ENCODE measurements at regions not wholly inside any gene's neighbourhood (a gene's known extent, or its start where the extent isn't known, plus 50 kb on each side); places are given as distances from the start of the nearest gene placed in this dataset.

- DNase-seq: no peak
Measured at GRCh38 chr2:235312571-235312970, 181.3 kb upstream of the AGAP1 start.

GRCh38 chr2:235314371-235314930, 179.4 kb upstream of the AGAP1 start:
- no peak for DNase-seq

- DNase-seq: no peak
Measured at GRCh38 chr2:235319095-235319494, 174.7 kb upstream of the AGAP1 start.

- DNase-seq: no peak
Measured at GRCh38 chr2:235320326-235320725, 173.5 kb upstream of the AGAP1 start.

GRCh38 chr2:235324324-235324723, 169.5 kb upstream of the AGAP1 start:
- no peak for DNase-seq

GRCh38 chr2:235325151-235325550, 168.7 kb upstream of the AGAP1 start:
- no peak for DNase-seq

DNA sequence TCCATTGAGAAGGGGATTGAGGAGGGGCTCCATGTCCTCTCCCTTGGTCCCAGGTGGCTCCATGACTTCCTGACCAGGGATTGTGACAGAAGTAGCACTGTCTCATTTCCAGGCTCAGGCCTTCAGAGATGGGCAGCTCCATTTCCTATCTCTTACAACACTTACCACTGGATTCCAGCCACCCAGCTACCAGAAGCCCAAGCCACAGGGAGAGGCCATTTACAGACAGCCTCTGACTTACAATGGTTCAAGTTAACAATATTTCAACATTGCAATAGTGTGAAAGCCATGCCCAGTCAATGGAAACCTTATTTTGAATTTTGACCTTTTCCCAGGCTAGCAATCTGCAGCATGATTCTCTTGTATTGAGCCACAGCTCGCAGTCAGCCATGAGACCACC, 164.9 kb upstream of the AGAP1 start:
- DNase-seq: no peak

GRCh38 chr2:235330775-235331451, 162.9 kb upstream of the AGAP1 start:
- DNase-seq: no peak

GRCh38 chr2:235332240-235332890, 161.5 kb upstream of the AGAP1 start:
- DNase-seq: no peak

DNA sequence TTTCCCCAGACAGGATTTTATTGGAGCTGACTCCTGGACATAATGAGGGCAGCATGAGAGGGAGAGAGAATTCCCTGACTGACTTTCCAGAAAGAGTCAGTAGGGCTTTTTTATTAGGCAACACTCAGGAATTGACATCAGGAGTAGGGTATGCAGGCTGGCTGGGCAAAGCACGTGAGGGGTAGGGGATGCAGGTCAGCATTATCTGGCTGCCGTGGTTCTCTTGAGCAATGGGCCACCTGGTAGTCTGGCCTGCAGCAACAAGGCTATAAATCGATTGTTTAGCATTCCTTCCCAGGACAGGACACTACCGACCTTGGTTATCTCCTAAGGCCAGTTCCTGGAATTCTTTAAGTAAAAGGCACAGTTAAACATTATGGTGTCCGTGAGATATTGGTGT, 160.8 kb upstream of the AGAP1 start:
- no peak for DNase-seq

- no peak for DNase-seq
Measured at GRCh38 chr2:235334179-235334578, 159.7 kb upstream of the AGAP1 start.

GRCh38 chr2:235343156-235343774, 150.6 kb upstream of the AGAP1 start:
- no peak for DNase-seq

DNA sequence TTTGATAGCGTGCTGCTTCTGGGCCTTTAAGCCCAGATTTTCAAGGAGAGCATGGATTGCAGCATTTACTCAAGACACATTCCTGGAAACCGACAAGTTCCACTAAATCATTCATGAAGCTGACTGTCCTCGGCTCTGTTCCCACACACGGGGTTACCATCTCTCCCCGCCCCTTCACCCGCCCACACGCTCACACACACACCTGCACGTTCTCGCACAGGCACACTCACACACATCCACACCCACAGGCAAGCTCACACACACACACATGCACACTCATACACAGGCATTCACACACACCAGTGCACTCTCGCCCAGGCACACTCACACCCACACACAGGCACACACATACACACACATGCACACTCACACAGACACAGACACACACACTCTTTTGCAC, 150.0 kb upstream of the AGAP1 start:
- no peak for DNase-seq

GRCh38 chr2:235345745-235346144, 148.1 kb upstream of the AGAP1 start:
- DNase-seq: no peak

GRCh38 chr2:235347691-235348090, 146.2 kb upstream of the AGAP1 start:
- no peak for DNase-seq

GRCh38 chr2:235348329-235348728, 145.5 kb upstream of the AGAP1 start:
- no peak for DNase-seq

DNA sequence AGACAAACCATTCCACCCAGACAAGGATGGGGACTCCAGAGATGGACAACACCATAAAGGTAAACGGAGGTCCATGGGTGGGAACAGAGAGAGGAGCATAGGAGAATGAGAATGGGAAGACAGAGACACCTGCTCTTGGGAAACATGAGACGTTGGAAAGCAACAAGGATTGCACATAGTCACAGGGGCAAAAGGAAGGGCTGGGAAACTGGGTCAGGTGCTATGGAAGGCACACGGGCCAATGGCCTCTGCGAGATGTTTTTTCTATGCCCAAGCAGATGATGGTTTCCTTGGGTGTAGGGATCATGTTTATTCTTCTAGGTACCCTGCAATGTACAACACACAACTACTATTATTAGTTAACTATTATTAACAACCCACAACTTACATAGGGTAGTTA, 143.6 kb upstream of the AGAP1 start:
- DNase-seq: no peak

DNA sequence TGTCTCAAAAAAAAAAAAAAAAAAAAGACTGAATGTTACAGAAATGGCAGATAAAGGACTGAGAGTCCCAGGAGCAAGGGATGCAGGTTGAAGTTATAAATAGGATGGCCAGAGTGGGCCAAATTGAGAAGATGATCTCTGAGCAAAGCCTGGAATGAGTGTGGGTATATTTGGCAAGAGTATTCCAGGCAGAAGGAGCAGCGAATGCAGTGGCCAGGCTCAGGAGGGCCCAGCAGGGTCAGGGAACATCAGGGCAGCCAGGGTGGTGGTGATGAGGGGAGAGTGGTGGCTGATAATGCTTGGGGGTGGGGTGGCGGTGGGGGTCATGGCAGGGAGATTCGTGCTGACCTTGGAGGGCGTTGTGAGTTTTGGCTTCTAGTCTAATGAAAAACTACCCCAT, 141.3 kb upstream of the AGAP1 start:
- DNase-seq: no peak

GRCh38 chr2:235357881-235358280, 136.0 kb upstream of the AGAP1 start:
- no peak for DNase-seq

GRCh38 chr2:235358981-235359471, 134.8 kb upstream of the AGAP1 start:
- no peak for DNase-seq

- no peak for DNase-seq
Measured at GRCh38 chr2:235360446-235360845, 133.4 kb upstream of the AGAP1 start.

DNA sequence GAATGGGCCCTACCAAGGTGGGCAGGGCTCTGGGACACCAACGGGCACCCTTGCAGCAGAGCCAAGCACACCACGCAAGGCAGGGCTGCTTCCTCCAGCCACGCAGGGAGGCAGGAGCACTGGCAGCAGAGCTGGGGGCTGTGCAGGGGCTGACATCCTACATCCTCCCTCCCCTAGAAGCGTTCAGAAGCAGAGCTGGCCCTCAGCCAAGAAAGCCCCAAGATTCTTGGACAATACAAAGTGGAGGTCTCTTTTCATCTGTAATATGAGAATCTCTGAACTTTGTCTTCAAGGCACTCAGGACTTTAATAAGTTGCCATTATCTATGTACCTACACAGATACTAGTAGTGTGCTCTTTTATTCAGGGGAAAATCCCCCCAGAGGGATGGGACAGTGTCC, 128.1 kb upstream of the AGAP1 start:
- no peak for DNase-seq

DNA sequence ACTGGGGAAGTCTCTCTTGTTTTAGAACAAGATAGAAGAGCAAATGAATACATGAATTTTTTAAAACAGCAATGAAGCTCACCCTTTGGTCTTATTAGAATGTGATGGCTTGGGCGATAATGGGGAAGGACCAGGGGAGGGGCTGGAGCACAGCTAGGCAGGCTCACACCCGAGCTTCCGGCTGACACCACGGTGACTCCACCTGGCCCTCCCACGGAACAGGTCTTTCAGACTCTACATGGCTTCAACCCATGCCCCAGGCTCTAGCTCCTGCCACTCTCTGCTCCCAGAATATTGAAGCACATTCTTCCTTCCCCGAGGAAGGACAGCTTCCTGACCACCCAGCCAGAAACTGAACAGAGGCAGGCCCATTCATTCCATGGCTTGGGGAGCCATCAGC, 127.5 kb upstream of the AGAP1 start:
- no peak for DNase-seq

- DNase-seq: no peak
Measured at GRCh38 chr2:235366807-235367206, 127.0 kb upstream of the AGAP1 start.
